ENCODE measurements at regions not wholly inside any gene's neighbourhood (a gene's known extent, or its start where the extent isn't known, plus 50 kb on each side); places are given as distances from the start of the nearest gene placed in this dataset.
"Not testable (repeated sequence)": the region's sequence is repeated elsewhere in the genome, so short reads cannot be mapped to it uniquely, and the experiment has no call there.

- WGBS (ENCODE audit: insufficient coverage): 100% methylated on average over 1 of the region's 2 CpGs
- ChIA-PET CTCF (no interaction called here), POLR2A (no interaction called here)
- no peak overlapping the region for H3K4me3 ChIP-seq (ENCODE audit: control insufficient read depth in 1 of 7, extremely low read depth in 1 of 7, insufficient read depth in 4 of 7, low read depth in 2 of 7, low read length in 6 of 7)
- H3K36me3 ChIP-seq (ENCODE audit: control insufficient read depth in 4 of 4, insufficient read depth in 4 of 4, low read length in 3 of 4): no peaks in the 10 kb centered on the region
- no peak for DNase-seq
- H3K9me3 ChIP-seq (ENCODE audit: control extremely low read depth in 1 of 5, control insufficient read depth in 4 of 5, insufficient read depth in 2 of 5, low read depth in 1 of 5, low read length in 4 of 5): no peaks in the 10 kb centered on the region
- H3K27ac ChIP-seq (ENCODE audit: insufficient read depth in 1 of 2, low read depth in 1 of 2, low read length in 2 of 2, poor library complexity in 1 of 2, severe bottlenecking in 2 of 2): no peak overlapping the region
- no peaks in the 10 kb centered on the region for H3K27me3 ChIP-seq (replicated peaks in 2 of 5; ENCODE audit: control insufficient read depth in 4 of 5, insufficient read depth in 5 of 5, low read length in 4 of 5)
- H3K4me1 ChIP-seq (ENCODE audit: control extremely low read depth in 1 of 4, control insufficient read depth in 4 of 4, insufficient read depth in 4 of 4, low read length in 3 of 4): peaks cover 0 to 7% (median 3%) of the 10 kb centered on the region in 4 experiments
Observed at GRCh38 chr5:56638061-56638621, 177.2 kb upstream of the MAP3K1 start.

- CTCF ChIA-PET: no interaction called here
- H3K4me3 ChIP-seq (ENCODE audit: control insufficient read depth in 1 of 7, extremely low read depth in 1 of 7, insufficient read depth in 4 of 7, low read depth in 2 of 7, low read length in 6 of 7): no peak overlapping the region
- no peak overlapping the region for H3K27ac ChIP-seq (ENCODE audit: insufficient read depth in 1 of 2, low read depth in 1 of 2, low read length in 2 of 2, poor library complexity in 1 of 2, severe bottlenecking in 2 of 2)
- H3K36me3 ChIP-seq (ENCODE audit: control insufficient read depth in 4 of 4, insufficient read depth in 4 of 4, low read length in 3 of 4): no peaks in the 10 kb centered on the region
- no peak for DNase-seq
- 90% methylated on average over 2 of the region's 3 CpGs for WGBS (ENCODE audit: insufficient coverage)
- H3K27me3 ChIP-seq (replicated peaks in 2 of 5; ENCODE audit: control insufficient read depth in 4 of 5, insufficient read depth in 5 of 5, low read length in 4 of 5): no peaks in the 10 kb centered on the region
- POLR2A ChIA-PET: no interaction called here
- peaks cover 0 to 7% (median 3%) of the 10 kb centered on the region in 4 experiments for H3K4me1 ChIP-seq (ENCODE audit: control extremely low read depth in 1 of 4, control insufficient read depth in 4 of 4, insufficient read depth in 4 of 4, low read length in 3 of 4)
- H3K9me3 ChIP-seq (ENCODE audit: control extremely low read depth in 1 of 5, control insufficient read depth in 4 of 5, insufficient read depth in 2 of 5, low read depth in 1 of 5, low read length in 4 of 5): no peaks in the 10 kb centered on the region
Observed at GRCh38 chr5:56637321-56637920, 177.9 kb upstream of the MAP3K1 start.

GRCh38 chr5:56633950-56634349 is 181.4 kb upstream of the MAP3K1 start:
- 100% methylated on average over 1 of the region's 1 CpG for WGBS (ENCODE audit: insufficient coverage)
- no peak overlapping the region for H3K4me3 ChIP-seq (ENCODE audit: control insufficient read depth in 1 of 7, extremely low read depth in 1 of 7, insufficient read depth in 4 of 7, low read depth in 2 of 7, low read length in 6 of 7)
- ChIA-PET CTCF (interaction anchor here (0.7 kb wide), 1 partner anchor 13 kb away, joined by 3 read pairs; no protein-coding TSS in a partner anchor), POLR2A (no interaction called here)
- peaks cover 0 to 6% (median 0%) of the 10 kb centered on the region in 5 experiments for H3K9me3 ChIP-seq (ENCODE audit: control extremely low read depth in 1 of 5, control insufficient read depth in 4 of 5, insufficient read depth in 2 of 5, low read depth in 1 of 5, low read length in 4 of 5)
- H3K4me1 ChIP-seq (ENCODE audit: control extremely low read depth in 1 of 4, control insufficient read depth in 4 of 4, insufficient read depth in 4 of 4, low read length in 3 of 4): no peaks in the 10 kb centered on the region
- H3K36me3 ChIP-seq (ENCODE audit: control insufficient read depth in 4 of 4, insufficient read depth in 4 of 4, low read length in 3 of 4): no peaks in the 10 kb centered on the region
- no peaks in the 10 kb centered on the region for H3K27me3 ChIP-seq (replicated peaks in 2 of 5; ENCODE audit: control insufficient read depth in 4 of 5, insufficient read depth in 5 of 5, low read length in 4 of 5)
- no peak overlapping the region for H3K27ac ChIP-seq (ENCODE audit: insufficient read depth in 1 of 2, low read depth in 1 of 2, low read length in 2 of 2, poor library complexity in 1 of 2, severe bottlenecking in 2 of 2)
- no peak for DNase-seq

GRCh38 chr5:56632939-56633338 is 182.4 kb upstream of the MAP3K1 start:
- no peak overlapping the region for H3K27ac ChIP-seq (ENCODE audit: insufficient read depth in 1 of 2, low read depth in 1 of 2, low read length in 2 of 2, poor library complexity in 1 of 2, severe bottlenecking in 2 of 2)
- no peaks in the 10 kb centered on the region for H3K36me3 ChIP-seq (ENCODE audit: control insufficient read depth in 4 of 4, insufficient read depth in 4 of 4, low read length in 3 of 4)
- no peaks in the 10 kb centered on the region for H3K27me3 ChIP-seq (replicated peaks in 2 of 5; ENCODE audit: control insufficient read depth in 4 of 5, insufficient read depth in 5 of 5, low read length in 4 of 5)
- no peaks in the 10 kb centered on the region for H3K4me1 ChIP-seq (ENCODE audit: control extremely low read depth in 1 of 4, control insufficient read depth in 4 of 4, insufficient read depth in 4 of 4, low read length in 3 of 4)
- peaks cover 0 to 9% (median 3%) of the 10 kb centered on the region in 5 experiments for H3K9me3 ChIP-seq (ENCODE audit: control extremely low read depth in 1 of 5, control insufficient read depth in 4 of 5, insufficient read depth in 2 of 5, low read depth in 1 of 5, low read length in 4 of 5)
- DNase-seq: no peak
- no CpG with 5 or more reads among the region's 1 CpG for WGBS (ENCODE audit: insufficient coverage)
- no peak overlapping the region for H3K4me3 ChIP-seq (ENCODE audit: control insufficient read depth in 1 of 7, extremely low read depth in 1 of 7, insufficient read depth in 4 of 7, low read depth in 2 of 7, low read length in 6 of 7)
- CTCF ChIA-PET: no interaction called here
- POLR2A ChIA-PET: no interaction called here

- POLR2A ChIA-PET: no interaction called here
- Histone ChIP-seq H3K4me3 (ENCODE audit: control insufficient read depth in 1 of 7, extremely low read depth in 1 of 7, insufficient read depth in 4 of 7, low read depth in 2 of 7, low read length in 6 of 7) (no peak overlapping the region), H3K36me3 (ENCODE audit: control insufficient read depth in 4 of 4, insufficient read depth in 4 of 4, low read length in 3 of 4) (no peaks in the 10 kb centered on the region), H3K9me3 (ENCODE audit: control extremely low read depth in 1 of 5, control insufficient read depth in 4 of 5, insufficient read depth in 2 of 5, low read depth in 1 of 5, low read length in 4 of 5) (peaks cover 0 to 15% (median 3%) of the 10 kb centered on the region in 5 experiments), H3K4me1 (ENCODE audit: control extremely low read depth in 1 of 4, control insufficient read depth in 4 of 4, insufficient read depth in 4 of 4, low read length in 3 of 4) (no peaks in the 10 kb centered on the region), H3K27ac (ENCODE audit: insufficient read depth in 1 of 2, low read depth in 1 of 2, low read length in 2 of 2, poor library complexity in 1 of 2, severe bottlenecking in 2 of 2) (no peak overlapping the region), H3K27me3 (replicated peaks in 2 of 5; ENCODE audit: control insufficient read depth in 4 of 5, insufficient read depth in 5 of 5, low read length in 4 of 5) (no peaks in the 10 kb centered on the region)
- WGBS (ENCODE audit: insufficient coverage): 100% methylated on average over 1 of the region's 2 CpGs
- DNase-seq: no peak
- CTCF ChIA-PET: no interaction called here
Observed at GRCh38 chr5:56632199-56632598, 183.2 kb upstream of the MAP3K1 start.

- 100% methylated on average over 1 of the region's 2 CpGs for WGBS (ENCODE audit: insufficient coverage)
- peaks cover 0 to 17% (median 3%) of the 10 kb centered on the region in 5 experiments for H3K9me3 ChIP-seq (ENCODE audit: control extremely low read depth in 1 of 5, control insufficient read depth in 4 of 5, insufficient read depth in 2 of 5, low read depth in 1 of 5, low read length in 4 of 5)
- H3K27me3 ChIP-seq (replicated peaks in 2 of 5; ENCODE audit: control insufficient read depth in 4 of 5, insufficient read depth in 5 of 5, low read length in 4 of 5): no peaks in the 10 kb centered on the region
- no peak overlapping the region for H3K27ac ChIP-seq (ENCODE audit: insufficient read depth in 1 of 2, low read depth in 1 of 2, low read length in 2 of 2, poor library complexity in 1 of 2, severe bottlenecking in 2 of 2)
- POLR2A ChIA-PET: no interaction called here
- no peaks in the 10 kb centered on the region for H3K4me1 ChIP-seq (ENCODE audit: control extremely low read depth in 1 of 4, control insufficient read depth in 4 of 4, insufficient read depth in 4 of 4, low read length in 3 of 4)
- CTCF ChIA-PET: no interaction called here
- no peak for DNase-seq
- H3K36me3 ChIP-seq (ENCODE audit: control insufficient read depth in 4 of 4, insufficient read depth in 4 of 4, low read length in 3 of 4): no peaks in the 10 kb centered on the region
- H3K4me3 ChIP-seq (ENCODE audit: control insufficient read depth in 1 of 7, extremely low read depth in 1 of 7, insufficient read depth in 4 of 7, low read depth in 2 of 7, low read length in 6 of 7): no peak overlapping the region
Observed at GRCh38 chr5:56631719-56632118, 183.6 kb upstream of the MAP3K1 start.

- H3K36me3 ChIP-seq (ENCODE audit: control insufficient read depth in 4 of 4, insufficient read depth in 4 of 4, low read length in 3 of 4); POLR2A ChIA-PET; DNase-seq; H3K4me1 ChIP-seq (ENCODE audit: control extremely low read depth in 1 of 4, control insufficient read depth in 4 of 4, insufficient read depth in 4 of 4, low read length in 3 of 4); H3K27ac ChIP-seq (ENCODE audit: insufficient read depth in 1 of 2, low read depth in 1 of 2, low read length in 2 of 2, poor library complexity in 1 of 2, severe bottlenecking in 2 of 2); H3K27me3 ChIP-seq (replicated peaks in 2 of 5; ENCODE audit: control insufficient read depth in 4 of 5, insufficient read depth in 5 of 5, low read length in 4 of 5); H3K4me3 ChIP-seq (ENCODE audit: control insufficient read depth in 1 of 7, extremely low read depth in 1 of 7, insufficient read depth in 4 of 7, low read depth in 2 of 7, low read length in 6 of 7): not testable (repeated sequence)
- peaks cover 0 to 19% (median 3%) of the 10 kb centered on the region in 5 experiments for H3K9me3 ChIP-seq (ENCODE audit: control extremely low read depth in 1 of 5, control insufficient read depth in 4 of 5, insufficient read depth in 2 of 5, low read depth in 1 of 5, low read length in 4 of 5)
- 95% methylated on average over 4 of the region's 4 CpGs for WGBS (ENCODE audit: insufficient coverage)
- CTCF ChIA-PET: interaction anchor here (0.6 kb wide), 1 partner anchor 58 kb away, joined by 3 read pairs; no protein-coding TSS in a partner anchor
Observed at GRCh38 chr5:56628616-56629015, 186.7 kb upstream of the MAP3K1 start.
